ENCODE measurements at regions not wholly inside any gene's neighbourhood (a gene's known extent, or its start where the extent isn't known, plus 50 kb on each side); places are given as distances from the start of the nearest gene placed in this dataset.

- TF ChIP-seq, protein P1, sequence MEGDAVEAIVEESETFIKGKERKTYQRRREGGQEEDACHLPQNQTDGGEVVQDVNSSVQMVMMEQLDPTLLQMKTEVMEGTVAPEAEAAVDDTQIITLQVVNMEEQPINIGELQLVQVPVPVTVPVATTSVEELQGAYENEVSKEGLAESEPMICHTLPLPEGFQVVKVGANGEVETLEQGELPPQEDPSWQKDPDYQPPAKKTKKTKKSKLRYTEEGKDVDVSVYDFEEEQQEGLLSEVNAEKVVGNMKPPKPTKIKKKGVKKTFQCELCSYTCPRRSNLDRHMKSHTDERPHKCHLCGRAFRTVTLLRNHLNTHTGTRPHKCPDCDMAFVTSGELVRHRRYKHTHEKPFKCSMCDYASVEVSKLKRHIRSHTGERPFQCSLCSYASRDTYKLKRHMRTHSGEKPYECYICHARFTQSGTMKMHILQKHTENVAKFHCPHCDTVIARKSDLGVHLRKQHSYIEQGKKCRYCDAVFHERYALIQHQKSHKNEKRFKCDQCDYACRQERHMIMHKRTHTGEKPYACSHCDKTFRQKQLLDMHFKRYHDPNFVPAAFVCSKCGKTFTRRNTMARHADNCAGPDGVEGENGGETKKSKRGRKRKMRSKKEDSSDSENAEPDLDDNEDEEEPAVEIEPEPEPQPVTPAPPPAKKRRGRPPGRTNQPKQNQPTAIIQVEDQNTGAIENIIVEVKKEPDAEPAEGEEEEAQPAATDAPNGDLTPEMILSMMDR (IDR thresholded peaks at IDR 0.05) = no peak
- no peak for TF ChIP-seq POLR2A (IDR thresholded peaks at IDR 0.05)
These were observed 108.8 kb upstream of the TCF21 start for GRCh38 chr6:133779916-133780695.

All from heart left ventricle (tissue), 13 donors.